OCI-LY3 (cell line): ENCODE measurements at regions not wholly inside any gene's neighbourhood (a gene's known extent, or its start where the extent isn't known, plus 50 kb on each side); places are given as distances from the start of the nearest gene placed in this dataset.
"Not testable (repeated sequence)": the region's sequence is repeated elsewhere in the genome, so short reads cannot be mapped to it uniquely, and the experiment has no call there.

Source experiments
- H2AFZ ChIP-seq: fragments of 200-600, 300-600 bp; shearing (Covaris generic); 2 replicates; pipeline ENCODE4 v1.6.0; 2014; ENCODE audit warnings: antibody characterized with exemption, low read depth, low read length
- H3K27ac ChIP-seq: fragments of 200-600, 300-600 bp; sonication (generic); 2 replicates; pipeline ENCODE4 v1.5.1; 2014; ENCODE audit warnings: mild to moderate bottlenecking, low read length, moderate library complexity, mixed read lengths
- H3K27me3 ChIP-seq: fragments of 200-600, 300-600 bp; sonication (generic); 2 replicates; pipeline ENCODE4 v1.6.1; 2014; ENCODE audit warnings: low read depth, low read length, mixed read lengths
- H3K36me3 ChIP-seq: fragments of 200-600, 300-600 bp; sonication (generic); replicated peaks from 2 replicates; pipeline ENCODE3; 2014; ENCODE audit warnings: low read depth, low read length, mixed read lengths
- H3K4me1 ChIP-seq: fragments of 300-600, 200-600 bp; sonication (generic); 2 replicates; pipeline ENCODE4 v1.6.1; 2014; ENCODE audit warnings: low read length, mixed read lengths
- H3K4me2 ChIP-seq: fragments of 200-600, 300-600 bp; sonication (generic); 2 replicates; pipeline ENCODE4 v1.6.1; 2014; ENCODE audit warnings: low read length, mixed read lengths
- H3K4me3 ChIP-seq: fragments of 300-600, 200-600 bp; sonication (generic); 2 replicates; pipeline ENCODE4 v1.5.1; 2014; ENCODE audit warnings: antibody characterized with exemption, mild to moderate bottlenecking, low read length, moderate library complexity
- H3K79me2 ChIP-seq: fragments of 300-600, 200-600 bp; shearing (Covaris generic); 2 replicates; pipeline ENCODE4 v1.6.1; 2014; ENCODE audit warnings: mild to moderate bottlenecking, low read length, mixed read lengths
- H3K9ac ChIP-seq: fragments of 300-600, 200-600 bp; shearing (Covaris generic); 2 replicates; pipeline ENCODE4 v1.6.0; 2014; ENCODE audit warnings: mild to moderate bottlenecking, low read length, moderate library complexity
- H3K9me3 ChIP-seq: fragments of 200-600, 300-600 bp; shearing (Covaris generic); 2 replicates; pipeline ENCODE4 v1.6.1; 2014; ENCODE audit warnings: low read length, mixed read lengths; ENCODE audit not compliant: insufficient read depth
- H4K20me1 ChIP-seq: fragments of 200-600, 300-600 bp; sonication (generic); 2 replicates; pipeline ENCODE4 v1.6.1; 2016; ENCODE audit warnings: low read length, mixed read lengths; ENCODE audit not compliant: insufficient read depth
- CTCF ChIP-seq: fragments of 200-600, 300-600 bp; sonication (generic); IDR thresholded peaks from 2 replicates; pipeline ENCODE4 v1.5.1; 2014; ENCODE audit warnings: antibody characterized with exemption, low read length, low read depth
- EZH2phosphoT487 ChIP-seq: fragments of 200-600 bp; shearing (Covaris generic); IDR thresholded peaks from 2 replicates; pipeline ENCODE4 v1.6.1; 2018; ENCODE audit warnings: antibody characterized with exemption, mixed run types, low read depth

GRCh38 chr7:130956417-130957136, 222.6 kb upstream of the KLF14 start:
- H3K79me2 ChIP-seq: peaks cover 97% of the 10 kb centered on the region
- peak overlapping the region; percentile 97 for H3K9ac ChIP-seq
- peaks cover 77% of the 10 kb centered on the region for H3K36me3 ChIP-seq
- H4K20me1 ChIP-seq: peaks cover 72% of the 10 kb centered on the region
- H3K4me2 ChIP-seq: peak overlapping the region; percentile 97
- peak overlapping the region; percentile 92 for H3K4me3 ChIP-seq
- TF ChIP-seq EZH2phosphoT487 (no peak), CTCF (no peak)
- H3K27me3 ChIP-seq: no peaks in the 10 kb centered on the region
- no peak overlapping the region for H2AFZ ChIP-seq
- no peaks in the 10 kb centered on the region for H3K9me3 ChIP-seq
- peak overlapping the region; percentile 99 for H3K27ac ChIP-seq
- H3K4me1 ChIP-seq: peaks cover 61% of the 10 kb centered on the region

- peak overlapping the region; percentile 99 for H3K27ac ChIP-seq
- no peak overlapping the region for H2AFZ ChIP-seq
- H3K4me3 ChIP-seq: peak overlapping the region; percentile 92
- H3K36me3 ChIP-seq: peaks cover 72% of the 10 kb centered on the region
- no peaks in the 10 kb centered on the region for H3K9me3 ChIP-seq
- no peaks in the 10 kb centered on the region for H3K27me3 ChIP-seq
- TF ChIP-seq CTCF (no peak), EZH2phosphoT487 (no peak)
- H3K79me2 ChIP-seq: peaks cover 97% of the 10 kb centered on the region
- peaks cover 67% of the 10 kb centered on the region for H4K20me1 ChIP-seq
- H3K4me1 ChIP-seq: peaks cover 61% of the 10 kb centered on the region
- H3K4me2 ChIP-seq: peak overlapping the region; percentile 97
- H3K9ac ChIP-seq: peak overlapping the region; percentile 97
Measured at GRCh38 chr7:130957137-130957513, 223.1 kb upstream of the KLF14 start.

- H3K4me3 ChIP-seq: peak overlapping the region; percentile 92
- peak overlapping the region; percentile 97 for H3K4me2 ChIP-seq
- H3K27me3 ChIP-seq, H3K9me3 ChIP-seq, H2AFZ ChIP-seq: not testable (repeated sequence)
- peaks cover 66% of the 10 kb centered on the region for H3K36me3 ChIP-seq
- peaks cover 59% of the 10 kb centered on the region for H4K20me1 ChIP-seq
- H3K9ac ChIP-seq: peak overlapping the region; percentile 97
- peaks cover 61% of the 10 kb centered on the region for H3K4me1 ChIP-seq
- peak overlapping the region; percentile 99 for H3K27ac ChIP-seq
- H3K79me2 ChIP-seq: peaks cover 97% of the 10 kb centered on the region
Measured at GRCh38 chr7:130957722-130958435, 223.9 kb upstream of the KLF14 start.

- Histone ChIP-seq H3K9ac (peak overlapping the region; percentile 97), H4K20me1 (peaks cover 50% of the 10 kb centered on the region), H3K4me3 (peak overlapping the region; percentile 92), H2AFZ (no peak overlapping the region), H3K4me2 (peak overlapping the region; percentile 97), H3K27me3 (no peaks in the 10 kb centered on the region), H3K79me2 (peaks cover 94% of the 10 kb centered on the region), H3K27ac (peak overlapping the region; percentile 99), H3K4me1 (peaks cover 63% of the 10 kb centered on the region), H3K36me3 (peaks cover 60% of the 10 kb centered on the region), H3K9me3 (no peaks in the 10 kb centered on the region)
- TF ChIP-seq CTCF (no peak), EZH2phosphoT487 (no peak)
Measured at GRCh38 chr7:130958846-130959245, 224.8 kb upstream of the KLF14 start.
